M059J (cell line): ENCODE measurements at regions not wholly inside any gene's neighbourhood (a gene's known extent, or its start where the extent isn't known, plus 50 kb on each side); places are given as distances from the start of the nearest gene placed in this dataset.
"Not testable (repeated sequence)": the region's sequence is repeated elsewhere in the genome, so short reads cannot be mapped to it uniquely, and the experiment has no call there.

ENCODE experiments used
- DNase-seq: peaks from one replicate; pipeline ENCODE4 v3.0.0-alpha.2; 2012; ENCODE audit warnings: low read depth

DNA sequence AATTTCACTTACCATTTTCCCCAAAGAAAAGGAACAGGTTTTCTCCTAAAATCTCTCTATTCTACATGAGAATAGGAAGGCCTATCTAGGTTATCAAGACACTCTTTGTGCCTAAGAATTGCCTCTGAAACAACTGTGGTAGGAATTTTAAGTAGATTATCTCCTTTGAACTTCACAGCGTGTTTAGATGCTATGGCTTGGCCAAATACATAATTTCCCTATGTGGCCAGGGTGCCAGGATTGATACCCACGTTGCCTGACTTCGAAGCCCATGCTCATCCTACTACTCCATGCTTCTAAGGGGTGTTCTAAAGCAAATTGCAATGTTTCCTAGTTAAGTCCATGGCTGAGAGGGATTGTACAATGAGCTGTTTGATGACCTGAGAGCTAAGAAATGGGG lies 241.5 kb upstream of the FBXO33 start:
- no peak for DNase-seq

DNA sequence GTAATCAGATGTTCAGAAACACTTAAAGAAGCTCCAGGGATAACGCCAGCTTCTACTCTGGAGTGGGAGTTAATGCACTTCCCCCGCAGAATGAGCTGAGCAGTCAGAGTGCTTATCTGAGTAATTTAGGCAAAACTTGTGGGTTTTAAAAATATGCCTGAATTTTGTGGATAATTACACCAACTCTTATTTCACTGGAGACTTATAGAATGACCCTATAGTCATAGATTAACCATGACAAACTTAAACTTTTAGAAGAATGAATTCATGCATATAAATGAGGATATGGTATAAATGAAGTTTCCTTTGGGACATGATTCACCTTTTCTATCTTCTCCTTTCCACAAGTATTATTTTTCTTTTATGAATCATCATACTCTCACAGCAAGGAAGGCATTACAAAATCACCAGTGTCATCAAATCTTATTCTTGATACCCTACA lies 241.1 kb upstream of the FBXO33 start:
- no peak for DNase-seq

DNA sequence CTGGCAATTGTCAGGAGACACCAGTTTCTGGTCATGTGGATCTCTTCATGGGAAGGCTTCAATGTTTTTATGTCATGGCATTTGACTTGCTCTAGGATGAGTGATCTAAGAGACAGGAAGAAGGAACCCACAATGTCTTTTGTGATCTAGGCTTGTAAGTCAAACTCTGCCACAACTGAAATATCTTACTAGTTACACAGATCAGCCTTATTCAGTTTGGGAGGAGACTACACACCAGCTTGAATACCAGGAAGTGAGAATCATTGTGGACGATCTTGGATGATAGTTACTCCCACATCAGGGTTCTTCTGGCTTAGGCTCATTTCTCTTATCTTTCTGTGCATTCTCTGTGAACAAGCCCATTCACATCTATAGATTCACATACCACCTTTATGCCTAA lies 236.2 kb upstream of the FBXO33 start:
- DNase-seq, result no peak

DNA sequence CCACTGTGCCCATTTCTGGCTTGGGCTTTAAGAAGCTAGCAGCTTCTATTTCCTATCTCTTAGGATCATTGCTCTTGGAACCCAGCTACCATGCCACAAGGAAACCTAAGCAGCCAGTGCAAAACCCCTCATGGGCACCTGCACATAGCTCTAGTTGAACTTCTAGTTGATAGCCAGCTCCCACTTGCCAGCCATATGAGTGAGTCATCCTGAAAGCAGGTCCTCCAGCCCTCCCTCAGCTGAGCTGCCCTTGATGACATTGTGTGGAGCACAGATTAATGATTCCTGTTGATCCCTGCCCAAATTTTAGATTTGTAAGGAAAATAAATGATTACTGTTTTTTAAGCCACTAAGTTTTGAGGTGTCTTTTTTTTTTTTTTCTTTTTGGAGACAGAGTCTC lies 234.2 kb upstream of the FBXO33 start:
- DNase-seq, result no peak

DNA sequence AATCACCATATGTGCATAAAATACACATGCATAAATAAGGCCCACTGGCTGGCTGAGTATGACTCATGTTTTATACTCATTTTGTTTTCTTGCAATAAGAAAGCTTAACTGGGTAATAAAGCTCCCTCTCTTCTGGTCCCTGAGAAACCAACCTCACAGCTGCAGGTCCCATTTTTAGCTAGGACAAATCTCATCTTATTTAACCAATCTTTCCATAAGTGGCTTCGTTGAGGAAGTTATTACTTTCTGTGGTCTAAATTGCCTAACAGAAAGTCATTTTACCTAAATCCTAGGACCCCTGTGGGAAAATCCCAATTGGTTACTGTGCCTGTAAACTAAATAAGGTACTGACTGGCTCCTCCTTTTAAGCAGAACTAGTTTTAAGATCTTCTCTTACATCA lies 232.8 kb upstream of the FBXO33 start:
- no peak for DNase-seq

DNA sequence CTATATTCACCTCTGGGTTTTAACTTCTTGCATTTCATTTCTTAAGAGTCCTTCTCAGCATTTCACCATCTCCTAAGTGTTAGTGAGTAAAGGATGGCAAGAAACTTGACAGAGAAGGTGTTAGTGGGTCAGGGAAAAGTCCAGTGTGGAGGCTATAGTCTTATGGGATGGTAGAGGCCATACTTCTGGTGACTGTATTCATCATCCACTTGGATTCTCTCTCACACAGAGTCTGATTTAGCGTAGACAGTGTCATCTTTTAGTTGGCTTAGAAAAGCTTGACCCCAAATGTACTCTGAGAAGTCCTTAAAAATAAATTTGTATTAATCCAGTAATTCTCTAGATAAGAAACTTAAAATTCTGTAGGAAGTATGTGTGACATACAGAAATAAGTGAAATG lies 232.4 kb upstream of the FBXO33 start:
- no peak for DNase-seq

DNA sequence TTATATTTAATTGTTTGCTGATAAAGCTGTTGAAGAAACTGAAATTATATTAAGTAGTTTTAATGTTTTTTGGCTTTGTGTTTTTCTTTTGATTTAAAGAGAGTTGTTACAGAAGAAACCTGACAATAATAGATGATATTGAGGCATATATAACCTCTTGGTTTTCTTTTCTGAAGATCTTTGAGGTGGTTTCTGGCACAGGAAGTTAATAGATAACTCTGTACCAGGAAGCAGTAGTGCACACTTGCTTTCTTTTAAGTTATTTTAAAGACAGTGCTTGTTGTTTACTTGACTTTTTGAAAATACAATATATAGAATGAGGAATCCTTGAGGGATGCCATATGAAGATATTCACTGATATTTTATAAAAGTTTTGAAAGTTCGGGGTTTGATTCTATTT lies 209.0 kb upstream of the FBXO33 start:
- DNase-seq, result no peak

DNA sequence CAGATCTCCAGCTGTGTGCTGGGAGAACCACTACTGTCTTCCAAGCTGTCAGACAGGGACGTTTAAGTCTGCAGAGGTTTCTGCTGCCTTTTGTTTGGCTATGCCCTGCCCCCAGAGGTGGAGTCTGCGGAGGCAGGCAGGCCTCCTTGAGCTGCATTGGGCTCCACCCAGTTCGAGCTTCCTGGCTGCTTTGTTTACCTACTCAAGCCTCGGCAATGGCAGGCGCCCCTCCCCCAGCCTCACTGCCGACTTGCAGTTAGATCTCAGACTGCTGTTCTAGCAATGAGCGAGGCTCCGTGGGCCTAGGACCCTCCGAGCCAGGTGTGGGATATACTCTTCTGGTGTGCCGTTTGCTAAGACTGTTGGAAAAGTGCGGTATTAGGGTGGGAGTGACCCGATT lies 206.8 kb upstream of the FBXO33 start:
- DNase-seq, result not testable (repeated sequence)

DNA sequence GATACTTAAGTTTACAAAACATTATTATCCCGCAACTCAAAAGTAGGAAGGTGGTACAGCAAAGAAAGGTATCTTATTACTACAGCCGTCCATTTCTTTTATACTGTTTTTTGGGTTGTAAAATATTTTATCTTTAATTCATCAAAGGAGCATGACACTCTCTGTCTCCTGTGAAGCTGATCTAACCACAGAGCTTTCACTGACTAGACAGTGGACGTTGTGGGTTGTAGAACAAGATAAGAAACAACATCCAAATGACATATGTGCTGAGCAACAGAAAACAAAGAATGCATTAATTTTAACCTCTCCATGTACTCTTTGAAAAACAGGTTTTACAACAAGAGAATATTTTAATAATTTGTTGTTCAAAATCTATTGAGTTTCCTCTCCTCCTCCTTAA lies 195.9 kb upstream of the FBXO33 start:
- DNase-seq, result no peak

DNA sequence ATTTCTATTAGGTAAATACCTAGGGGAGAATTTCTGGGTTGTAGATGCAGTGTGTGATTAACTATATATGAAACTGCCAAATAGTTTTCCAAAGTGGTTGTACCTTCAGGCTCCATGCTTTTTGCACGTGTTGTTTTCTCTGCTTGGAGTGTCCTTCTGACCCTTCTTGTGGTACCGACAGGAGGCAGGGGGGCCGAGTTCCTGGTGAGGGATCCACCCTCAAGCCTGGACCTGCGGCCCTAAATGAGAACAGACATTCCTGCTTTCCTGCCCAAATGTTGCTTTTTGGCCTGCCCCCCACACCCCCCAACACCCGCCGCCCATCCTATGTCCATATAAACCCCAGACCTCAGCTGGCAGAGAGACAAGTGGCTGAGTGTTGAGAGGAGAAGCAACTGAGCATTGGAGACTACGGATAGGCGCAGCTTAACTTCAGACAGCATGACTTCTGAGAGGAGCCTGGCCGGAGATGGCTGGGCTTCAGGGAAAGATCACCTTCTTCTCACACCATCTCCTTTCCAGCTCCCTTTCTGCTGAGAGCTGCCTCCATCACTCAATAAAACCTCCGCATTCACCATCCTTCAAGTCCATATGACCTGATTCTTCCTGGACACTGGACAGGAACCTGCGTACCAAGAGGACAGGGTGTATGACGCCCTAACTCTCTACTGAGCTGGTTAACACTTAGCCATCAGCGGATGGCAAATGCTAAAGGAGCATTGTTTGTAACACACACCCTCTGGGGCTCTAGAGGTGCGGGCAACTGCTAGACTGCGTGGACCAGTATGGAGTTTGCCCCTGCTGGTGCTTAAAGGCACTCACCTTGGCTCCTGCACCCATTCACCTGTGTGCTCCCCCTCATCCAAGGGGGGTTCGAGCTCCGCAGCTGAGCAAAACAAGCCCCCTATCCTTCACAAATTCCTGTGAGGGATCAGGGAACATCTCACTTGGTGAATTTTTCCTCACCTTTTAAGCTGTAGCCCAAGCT lies 194.7 kb upstream of the FBXO33 start:
- no peak for DNase-seq

DNA sequence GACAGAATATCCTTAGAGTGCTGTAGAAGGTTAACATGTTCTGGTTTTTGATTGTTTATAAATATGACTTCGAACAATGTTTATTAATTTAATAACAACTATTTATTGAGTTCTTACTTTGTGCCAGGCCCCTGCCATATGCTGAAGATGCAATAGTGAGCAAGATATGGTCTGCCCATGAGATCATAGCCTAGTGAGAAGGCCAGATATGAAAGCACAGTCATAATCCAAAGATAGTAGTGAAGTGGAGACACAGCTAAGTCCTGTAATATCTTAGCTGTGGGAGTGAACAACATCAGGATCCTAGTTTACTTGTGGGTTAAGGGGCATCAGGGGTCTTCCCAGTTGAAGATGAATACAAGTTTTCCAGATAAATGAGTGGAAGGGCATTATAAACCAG lies 189.4 kb upstream of the FBXO33 start:
- no peak for DNase-seq

DNA sequence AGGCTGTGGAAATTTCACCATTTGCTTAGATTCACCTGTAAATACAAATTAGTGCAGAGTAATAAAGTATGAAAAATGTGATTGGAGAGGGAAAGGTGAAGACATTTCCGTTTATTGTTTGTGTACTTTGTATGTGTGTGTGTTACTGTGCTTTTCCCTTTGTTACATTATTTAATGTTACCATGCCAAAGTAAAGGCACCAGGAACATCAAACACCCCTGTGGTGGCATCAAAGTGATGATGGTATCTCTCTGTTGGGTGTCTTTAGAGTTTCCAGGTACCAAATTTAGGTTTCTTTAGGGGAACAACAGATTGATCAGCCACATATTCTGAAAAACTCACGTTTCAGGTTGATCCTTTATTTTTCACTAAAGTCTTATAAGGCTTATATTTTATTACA lies 189.0 kb upstream of the FBXO33 start:
- DNase-seq, result no peak

DNA sequence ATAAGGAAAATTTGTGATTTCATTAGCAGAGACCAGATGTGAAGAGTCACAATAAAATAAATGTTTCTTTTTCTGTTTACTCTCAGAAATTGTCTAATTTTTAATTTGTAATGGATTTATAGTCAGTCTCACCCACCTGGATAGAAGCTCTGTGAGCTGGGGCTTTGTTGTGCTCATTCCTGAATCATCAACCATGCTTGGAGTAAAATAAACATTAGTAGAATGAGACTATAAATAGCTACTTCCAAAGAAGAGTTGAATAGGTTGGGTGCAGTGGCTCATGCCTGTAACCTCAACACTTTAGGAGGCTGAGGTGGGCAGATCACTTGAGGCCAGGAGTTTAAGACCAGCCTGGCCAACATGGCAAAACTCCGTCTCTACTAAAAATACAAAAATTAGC lies 185.3 kb upstream of the FBXO33 start:
- no peak for DNase-seq

DNA sequence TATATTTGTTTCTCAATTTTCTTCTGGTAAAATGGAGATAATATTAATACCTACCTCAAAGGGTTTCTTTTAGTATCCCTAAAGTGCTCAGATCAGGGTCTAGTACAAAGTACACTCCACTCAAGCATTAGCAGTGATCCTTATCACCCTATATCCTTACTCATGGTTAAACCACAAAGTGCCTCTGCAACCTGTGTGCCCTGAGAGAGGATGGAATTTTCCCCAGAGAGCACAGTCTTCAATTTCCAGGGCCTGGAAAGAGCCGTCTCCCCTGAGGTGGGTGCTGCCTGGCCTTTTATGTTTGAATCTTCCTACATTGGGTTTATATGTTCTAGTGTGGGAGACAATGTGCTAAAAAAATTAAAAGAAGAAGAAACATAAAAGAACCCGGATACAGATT lies 183.1 kb upstream of the FBXO33 start:
- DNase-seq, result no peak

DNA sequence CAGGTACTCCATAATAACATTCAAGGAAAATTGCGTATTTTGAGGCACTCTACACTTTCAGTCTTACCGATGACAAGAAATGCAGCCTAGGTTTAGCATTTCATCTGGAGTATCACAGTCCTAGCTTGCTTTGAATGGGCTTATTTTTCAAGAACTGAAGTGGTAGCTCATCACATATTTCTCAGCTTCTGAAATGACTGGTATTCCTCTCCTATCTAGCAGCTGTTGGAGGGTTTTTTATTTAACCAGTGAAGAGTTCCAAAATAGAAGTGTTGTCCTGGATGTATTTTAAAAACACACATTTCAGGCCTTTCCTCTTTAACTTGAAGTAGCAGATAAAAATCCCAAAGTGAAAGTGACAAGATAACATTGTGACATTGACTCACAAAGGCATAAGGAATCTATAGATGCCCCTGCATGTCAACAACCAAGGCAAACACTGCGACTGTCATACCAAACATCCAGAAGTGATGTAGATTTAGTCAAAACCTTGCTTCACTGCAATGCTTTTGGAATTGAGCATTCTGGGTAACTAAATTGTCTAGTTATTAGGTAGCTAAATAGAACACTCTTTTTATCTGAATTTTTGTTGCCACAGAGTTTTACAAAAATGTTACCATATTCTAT lies 182.2 kb upstream of the FBXO33 start:
- no peak for DNase-seq

DNA sequence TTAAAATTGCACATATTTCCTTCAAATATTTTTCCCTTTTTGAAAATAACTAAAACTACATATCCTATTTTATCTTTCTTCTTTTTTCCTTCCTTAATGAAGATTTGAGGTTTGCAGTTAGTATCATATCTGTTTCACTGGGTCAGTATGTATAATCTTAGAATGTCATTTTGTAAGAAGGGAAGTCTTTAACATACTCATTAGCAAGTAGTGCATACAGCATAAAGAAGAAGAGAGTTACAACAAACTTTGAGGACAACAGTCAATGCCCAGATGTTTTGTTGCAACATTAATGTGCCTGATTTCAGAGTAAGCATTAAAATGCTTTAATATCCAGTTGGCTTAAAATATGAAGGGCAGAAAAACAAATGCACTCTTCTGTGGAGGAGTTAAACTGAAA lies 176.9 kb upstream of the FBXO33 start:
- DNase-seq, result no peak

DNA sequence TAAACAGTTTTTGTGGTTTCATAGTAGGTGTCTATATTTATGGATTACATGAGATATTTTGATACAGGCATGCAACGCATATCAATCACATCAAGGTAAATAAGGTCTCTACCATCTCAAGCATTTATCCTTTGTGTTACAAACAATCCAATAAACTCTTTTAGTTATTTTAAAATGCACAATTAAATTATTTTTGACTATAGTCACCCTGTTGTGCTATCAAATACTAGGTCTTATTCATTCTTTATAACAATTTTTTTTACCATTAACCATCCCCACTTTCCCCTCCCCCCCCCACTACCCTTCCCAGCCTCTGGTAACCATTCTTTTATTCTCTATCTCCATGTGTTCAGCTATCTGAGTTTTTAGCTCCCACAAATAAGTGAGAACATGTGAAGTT lies 175.7 kb upstream of the FBXO33 start:
- DNase-seq, result no peak

DNA sequence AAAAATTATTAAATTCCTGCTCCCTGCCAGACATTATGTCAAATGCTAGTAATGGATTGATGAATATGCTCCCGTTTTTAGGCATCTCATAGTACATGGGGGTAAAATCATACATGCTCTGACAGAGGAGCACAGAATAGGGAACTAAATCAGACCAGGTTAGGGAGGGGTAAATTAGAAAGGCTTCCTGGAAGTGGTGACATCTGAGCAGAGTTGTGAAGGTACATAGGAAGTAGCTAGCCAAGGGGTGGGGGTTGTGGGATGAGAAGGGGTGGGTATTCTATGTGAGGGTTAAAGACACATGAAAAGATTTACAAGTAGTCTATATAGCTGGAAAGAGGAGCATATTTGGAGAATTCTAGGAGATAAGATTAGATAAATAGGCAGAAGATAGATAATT lies 171.7 kb upstream of the FBXO33 start:
- no peak for DNase-seq

DNA sequence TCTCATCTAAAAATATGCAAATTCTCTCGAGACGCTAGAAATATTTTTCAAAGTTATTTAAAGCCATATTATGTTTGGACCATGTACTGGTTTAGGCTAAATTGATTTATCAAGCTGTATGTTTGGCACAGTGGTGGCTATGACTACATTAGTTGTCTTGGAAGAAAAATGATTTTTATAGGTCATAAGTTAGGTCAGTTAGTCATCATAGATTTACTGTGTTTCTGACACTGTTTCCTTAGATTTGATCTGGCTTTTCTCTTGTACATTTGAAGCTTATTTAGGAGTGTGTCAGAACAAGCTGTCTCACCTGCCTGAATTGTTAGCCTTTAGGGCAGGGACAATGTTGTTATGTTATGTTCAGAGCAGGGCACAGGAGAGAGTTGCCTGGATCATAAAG lies 161.1 kb upstream of the FBXO33 start:
- DNase-seq, result no peak

DNA sequence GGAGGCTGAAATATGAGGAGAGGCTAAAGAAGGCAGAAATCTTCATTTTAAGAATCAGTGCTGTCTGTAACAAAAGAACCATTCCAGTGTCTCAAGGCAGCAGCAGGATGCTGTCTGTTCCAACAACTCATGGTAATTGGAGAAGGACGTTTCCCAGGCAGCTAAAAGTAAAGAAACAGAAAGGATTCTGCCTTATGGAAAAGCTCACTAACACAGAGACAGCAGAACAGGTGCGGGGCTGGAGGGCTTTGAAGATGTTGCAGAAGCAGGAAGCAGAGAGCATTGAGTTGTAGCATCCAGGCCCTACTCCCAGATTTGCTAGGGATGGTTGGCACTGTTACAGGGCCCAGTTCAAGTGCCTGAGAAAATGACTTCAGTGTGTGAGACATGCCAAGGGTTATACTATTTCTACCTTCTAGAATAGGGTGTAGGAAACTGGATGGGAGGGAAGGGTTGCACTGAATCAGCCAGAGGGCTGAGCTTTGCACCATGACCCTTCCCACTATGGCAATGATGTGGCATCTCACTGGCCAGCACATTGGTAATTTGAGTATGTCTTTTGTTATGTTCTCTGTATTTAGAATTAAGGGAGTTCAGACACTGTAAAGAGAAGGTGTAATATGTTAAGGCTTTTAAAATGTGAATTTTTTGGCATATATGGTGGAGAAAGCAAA lies 160.0 kb upstream of the FBXO33 start:
- DNase-seq, result no peak

DNA sequence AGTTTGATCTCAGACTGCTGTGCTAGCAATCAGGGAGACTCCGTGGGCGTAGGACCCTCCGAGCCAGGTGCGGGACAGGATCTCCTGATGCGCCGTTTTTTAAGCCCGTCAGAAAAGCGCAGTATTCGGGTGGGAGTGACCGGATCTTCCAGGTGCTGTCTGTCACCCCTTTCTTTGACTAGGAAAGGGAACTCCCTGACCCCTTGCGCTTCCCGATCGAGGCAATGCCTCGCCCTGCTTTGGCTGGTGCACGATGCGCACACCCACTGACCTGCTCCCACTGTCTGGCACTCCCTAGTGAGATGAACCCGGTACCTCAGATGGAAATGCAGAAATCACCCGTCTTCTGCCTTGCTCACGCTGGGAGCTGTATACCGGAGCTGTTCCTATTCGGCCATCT lies 157.6 kb upstream of the FBXO33 start:
- not testable (repeated sequence) for DNase-seq

DNA sequence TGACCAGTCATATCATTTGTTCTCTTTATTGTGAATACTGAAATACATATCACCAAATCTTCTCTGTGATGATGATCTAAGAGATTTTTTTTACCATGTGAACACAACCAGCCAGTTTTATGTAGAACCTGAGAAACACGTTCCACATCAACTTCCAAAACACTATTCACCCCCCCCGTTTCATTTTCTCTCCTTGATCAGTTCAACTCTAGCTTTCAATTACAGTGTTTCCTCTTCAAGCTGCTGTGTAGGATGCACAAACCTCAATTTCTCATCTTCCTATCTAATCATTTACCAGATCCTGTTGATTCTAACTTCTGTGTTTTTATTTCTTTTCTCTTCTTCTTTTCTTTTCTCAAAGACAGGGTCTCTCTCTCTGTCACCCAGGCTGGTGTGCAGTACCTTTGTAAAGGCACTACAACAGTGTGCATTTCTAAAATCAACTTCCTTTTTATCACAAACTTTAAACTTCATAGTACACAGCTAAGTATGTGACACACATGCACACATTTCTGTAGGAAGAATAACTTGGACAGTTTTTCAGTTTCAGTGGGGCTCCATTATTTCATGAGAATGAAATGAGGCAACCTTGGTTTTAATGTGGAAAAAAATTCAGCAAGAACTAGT lies 149.9 kb upstream of the FBXO33 start:
- DNase-seq, result no peak
